Activated CD8-positive, alpha-beta memory T cell treated with anti-CD3 and anti-CD28 coated beads, Interleukin-2, amount 50 U/mL, for 24 hours (primary cell): ENCODE measurements at regions not wholly inside any gene's neighbourhood (a gene's known extent, or its start where the extent isn't known, plus 50 kb on each side); places are given as distances from the start of the nearest gene placed in this dataset.
"Not testable (repeated sequence)": the region's sequence is repeated elsewhere in the genome, so short reads cannot be mapped to it uniquely, and the experiment has no call there.

Experiments
- DNase-seq: peaks from one replicate; pipeline ENCODE4 v3.0.0-alpha.2; 2020; ENCODE audit errors: extremely low read depth

DNA sequence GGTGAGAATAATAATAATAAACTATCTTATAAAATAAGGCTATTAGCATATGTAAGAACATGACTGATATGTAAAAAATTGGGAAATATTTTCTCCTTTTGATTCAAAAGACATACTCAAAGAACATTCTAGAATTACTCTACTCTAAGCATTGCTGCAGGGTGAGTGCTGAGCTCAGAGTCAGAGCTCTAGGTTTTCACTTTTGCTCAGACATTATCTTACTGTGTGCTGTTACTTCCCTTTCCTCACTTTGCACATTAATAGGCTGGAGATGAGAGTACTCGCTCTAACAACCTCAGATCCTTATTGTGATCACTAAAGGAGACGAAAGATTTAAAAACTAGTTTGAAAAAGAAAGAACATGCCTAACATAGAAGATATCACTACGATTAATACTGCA, 99.4 kb upstream of the C9orf72 start:
- DNase-seq: no peak

DNA sequence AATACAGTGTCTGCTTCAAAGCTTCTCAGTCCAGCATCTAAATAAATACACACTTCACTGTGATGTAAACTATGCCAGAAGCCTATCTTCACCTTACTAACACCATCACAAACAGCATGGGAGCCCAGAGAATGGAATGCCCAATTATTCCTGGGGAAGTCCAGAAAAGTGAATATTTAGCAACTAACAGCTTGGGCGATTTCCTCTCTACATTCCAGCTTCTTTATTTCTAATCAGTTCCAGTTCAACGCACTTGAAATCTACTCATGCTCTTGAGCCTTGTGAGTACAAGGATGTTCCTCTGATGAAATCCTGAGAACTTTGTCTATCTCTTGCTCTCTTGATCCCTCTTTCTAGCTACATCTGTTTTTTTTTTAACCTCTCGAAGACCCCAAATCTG, 100.4 kb upstream of the C9orf72 start:
- no peak for DNase-seq

DNA sequence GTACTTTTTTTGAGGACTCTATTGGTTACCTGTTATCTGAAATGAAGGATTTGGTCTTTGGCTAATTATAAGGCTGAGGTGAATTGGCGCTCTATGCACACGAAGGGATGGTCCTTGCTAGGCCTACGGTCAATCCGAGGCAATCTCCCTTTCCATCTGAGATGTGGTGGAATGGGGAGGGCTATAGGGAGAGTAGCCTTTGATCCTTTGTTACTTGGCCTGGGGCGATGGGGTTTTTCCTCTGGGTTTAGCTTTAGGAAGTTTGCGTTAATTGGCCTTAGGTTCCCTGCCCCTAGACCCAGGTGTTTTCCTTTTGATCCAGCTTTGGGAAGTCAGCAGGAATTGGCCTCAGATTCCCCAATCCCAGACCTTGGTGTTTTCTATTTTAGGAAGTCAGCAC, 102.1 kb upstream of the C9orf72 start:
- DNase-seq: no peak

DNA sequence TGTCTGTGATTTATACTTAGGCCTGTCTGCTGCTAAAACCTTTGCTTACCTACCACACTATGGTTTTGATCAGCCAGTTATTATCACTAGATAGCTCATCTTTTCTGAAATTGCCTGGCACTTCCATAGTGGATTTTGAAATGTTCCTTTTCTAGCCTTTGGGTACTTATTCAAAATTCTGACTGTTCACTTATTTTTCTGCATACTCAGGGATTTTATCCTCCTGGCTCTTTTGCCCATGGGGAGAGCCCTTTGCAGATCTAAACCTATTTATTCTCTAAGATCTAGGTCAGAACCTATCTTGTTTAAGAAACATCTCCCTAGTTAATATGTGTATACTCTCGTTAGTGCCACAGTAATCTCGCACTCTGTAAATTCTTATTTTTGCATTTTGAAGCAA, 103.5 kb upstream of the C9orf72 start:
- no peak for DNase-seq

DNA sequence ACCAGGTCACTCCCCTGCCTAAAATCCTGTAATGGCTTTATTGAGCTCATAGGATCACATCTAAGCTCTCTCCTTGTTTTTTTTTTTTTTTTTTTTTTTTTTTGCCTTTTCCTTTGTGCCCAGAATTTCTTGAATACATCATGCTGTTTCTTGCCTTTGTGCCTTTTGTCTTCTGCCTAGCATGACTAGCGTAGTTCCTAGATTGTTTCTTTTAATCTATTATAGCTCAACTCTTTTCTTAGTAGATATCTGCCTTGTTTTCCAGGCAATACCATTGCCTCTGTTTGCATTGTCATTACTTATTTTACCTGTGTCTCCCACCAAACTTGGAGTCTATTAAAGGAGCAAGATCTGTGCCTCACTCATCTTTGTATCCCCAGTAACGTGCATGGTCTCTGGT, 106.1 kb upstream of the C9orf72 start:
- no peak for DNase-seq

DNA sequence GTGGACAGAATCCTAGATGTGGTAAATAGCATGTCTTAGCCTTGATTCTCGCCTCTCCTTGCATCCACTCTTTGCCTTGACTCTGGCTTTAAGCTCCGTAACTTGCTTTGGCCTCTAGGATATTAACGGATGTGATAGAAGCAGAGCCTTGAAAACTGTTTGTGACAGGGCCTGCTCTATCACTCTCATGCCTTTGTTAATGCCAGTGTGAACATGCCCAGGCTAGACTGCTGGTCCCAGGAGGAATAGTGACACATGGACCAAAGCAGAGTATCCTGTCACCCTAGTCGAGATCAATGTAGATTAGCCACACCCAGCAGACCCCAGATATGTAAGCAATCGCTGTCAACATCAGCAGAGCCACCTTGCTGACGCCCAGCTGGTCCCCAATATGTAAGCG, 109.9 kb upstream of the C9orf72 start:
- DNase-seq: no peak

DNA sequence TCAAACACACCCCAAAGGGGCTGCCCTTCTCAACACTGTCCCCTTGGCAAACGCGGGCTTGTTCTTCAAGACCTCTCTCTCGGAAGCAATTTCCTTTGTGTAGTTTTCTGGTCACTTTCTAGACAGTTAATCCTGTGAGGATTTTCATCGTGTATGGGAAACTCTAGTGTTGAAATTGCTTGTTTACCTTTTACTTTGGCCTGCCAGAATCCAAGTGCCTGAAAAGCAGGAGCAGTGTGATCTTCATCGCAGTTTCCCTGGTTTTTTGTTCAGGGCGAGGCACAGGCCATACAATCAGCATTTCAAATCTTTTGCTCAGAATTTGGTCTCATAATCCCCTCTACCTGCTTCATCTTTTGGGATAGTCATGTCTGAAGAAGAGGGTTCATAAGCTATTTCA, 115.7 kb upstream of the C9orf72 start:
- DNase-seq: no peak

DNA sequence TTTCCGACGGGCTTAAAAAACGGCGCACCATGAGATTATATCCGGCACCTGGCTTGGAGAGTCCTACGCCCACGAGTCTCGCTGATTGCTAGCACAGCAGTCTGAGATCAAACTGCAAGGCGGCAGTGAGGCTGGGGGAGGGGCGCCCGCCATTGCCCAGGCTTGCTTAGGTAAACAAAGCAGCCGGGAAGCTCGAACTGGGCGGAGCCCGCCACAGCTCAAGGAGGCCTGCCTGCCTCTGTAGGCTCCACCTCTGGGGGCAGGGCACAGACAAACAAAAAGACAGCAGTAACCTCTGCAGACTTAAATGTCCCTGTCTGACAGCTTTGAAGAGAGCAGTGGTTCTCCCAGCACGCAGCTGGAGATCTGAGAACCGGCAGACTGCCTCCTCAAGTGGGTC, 117.5 kb upstream of the C9orf72 start:
- not testable (repeated sequence) for DNase-seq

DNA sequence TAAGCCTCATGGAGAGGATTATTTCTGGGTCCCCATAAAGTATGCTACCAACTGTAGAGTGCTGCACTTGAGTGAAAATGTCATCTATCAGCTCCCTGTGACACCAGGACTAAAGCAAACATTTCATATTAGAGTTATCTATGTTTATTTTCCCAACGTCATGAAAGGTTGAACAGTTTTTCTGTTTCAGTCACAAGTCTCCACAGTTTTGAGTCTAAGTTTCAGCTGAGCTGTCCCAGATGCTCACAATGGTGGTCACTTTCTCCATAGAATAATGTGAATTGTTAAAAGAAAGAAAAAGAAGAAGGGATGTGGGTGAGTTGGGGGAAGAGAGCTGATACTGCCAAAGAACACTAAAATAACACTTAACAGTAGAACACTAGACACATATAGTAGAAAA, 126.3 kb upstream of the C9orf72 start:
- no peak for DNase-seq

DNA sequence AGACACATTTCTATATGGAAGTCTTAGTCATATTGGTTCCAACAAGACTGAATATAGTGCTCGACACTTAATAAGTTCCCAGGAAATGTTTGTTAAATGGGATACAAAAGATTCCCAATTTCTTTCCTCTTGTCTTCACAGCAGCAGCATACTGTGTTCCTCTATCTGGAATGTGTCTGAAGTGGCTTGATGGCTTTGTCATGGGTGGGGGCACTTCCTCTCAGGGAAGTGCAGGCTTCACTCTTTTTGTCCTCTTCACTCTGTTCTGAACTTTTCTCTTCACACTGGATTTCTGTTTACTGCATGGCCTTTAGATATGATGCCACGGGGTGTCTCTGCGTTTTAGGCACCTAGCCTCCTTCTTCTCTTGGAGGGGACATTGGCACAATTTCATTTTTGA, 127.7 kb upstream of the C9orf72 start:
- DNase-seq: no peak

DNA sequence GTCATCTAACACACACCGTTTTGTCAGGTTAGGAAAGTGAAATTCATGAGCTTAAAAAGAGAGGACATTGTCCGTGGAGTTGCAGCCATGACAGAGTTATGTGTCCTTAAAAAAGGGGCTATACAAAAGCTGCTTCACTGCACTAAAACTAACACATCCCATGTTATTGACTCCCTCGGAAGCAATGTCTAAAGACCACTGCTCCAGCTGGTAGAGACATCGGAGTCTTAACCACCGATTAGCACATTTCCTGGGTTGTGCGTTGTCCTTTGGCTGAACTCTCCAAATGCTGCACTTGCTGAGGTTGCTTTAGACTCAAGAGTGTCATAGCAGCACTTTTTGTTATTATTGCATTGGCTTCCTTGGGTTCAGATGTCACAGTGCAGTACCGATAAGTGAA, 128.3 kb upstream of the C9orf72 start:
- no peak for DNase-seq

DNA sequence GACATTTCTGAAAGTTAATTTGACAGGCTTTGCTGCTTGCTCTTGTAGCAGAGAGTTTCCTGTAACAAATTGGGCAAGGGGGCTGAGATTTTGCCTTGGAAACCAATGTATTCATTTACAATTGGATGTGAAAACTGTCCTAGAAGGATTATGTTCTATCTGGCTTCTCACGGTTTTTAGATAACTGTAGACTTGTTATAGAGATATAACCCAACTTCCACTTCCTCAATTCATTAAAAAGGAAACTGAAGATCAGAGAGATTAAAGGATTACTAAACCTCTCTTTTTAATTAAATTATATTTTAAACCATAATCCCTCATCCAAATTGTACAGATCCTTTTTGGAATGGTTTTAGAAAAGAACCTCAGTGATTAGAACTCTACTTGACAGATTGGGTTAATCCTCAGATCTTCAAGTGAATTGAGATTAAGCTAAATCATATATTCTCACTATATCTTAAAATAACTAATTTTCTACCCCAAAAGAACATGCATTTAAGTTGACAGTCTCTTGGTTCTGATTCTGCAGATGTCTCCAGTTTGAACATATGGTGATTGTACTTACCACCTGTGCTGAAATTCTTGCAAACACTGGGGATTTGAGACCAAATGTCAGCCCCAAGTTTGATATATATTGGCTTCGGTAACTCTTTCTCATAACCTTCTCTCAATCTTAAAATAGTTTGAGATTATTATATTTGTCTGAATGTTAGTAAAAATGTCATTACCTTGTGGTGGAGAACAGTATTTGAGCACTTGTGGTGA, 130.1 kb upstream of the C9orf72 start:
- no peak for DNase-seq

DNA sequence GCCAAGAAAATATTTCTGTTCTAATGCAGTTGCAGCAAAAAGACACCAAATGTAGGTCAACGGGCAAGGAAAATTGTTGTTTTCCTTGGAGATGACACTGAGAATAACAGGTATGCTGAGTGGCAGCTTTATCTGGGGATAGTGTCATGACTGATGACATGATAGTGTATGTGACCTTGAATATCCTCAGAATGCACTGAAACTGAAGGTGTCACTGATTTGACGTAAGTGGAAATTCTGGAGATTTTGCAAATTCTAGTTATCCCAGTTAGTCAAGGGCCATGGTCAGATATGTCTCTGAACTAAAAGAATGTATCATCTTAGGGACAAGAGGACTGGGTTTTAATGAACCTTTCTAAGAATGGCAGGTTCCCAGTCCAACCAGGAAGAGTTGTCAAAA, 138.0 kb upstream of the C9orf72 start:
- DNase-seq: no peak

DNA sequence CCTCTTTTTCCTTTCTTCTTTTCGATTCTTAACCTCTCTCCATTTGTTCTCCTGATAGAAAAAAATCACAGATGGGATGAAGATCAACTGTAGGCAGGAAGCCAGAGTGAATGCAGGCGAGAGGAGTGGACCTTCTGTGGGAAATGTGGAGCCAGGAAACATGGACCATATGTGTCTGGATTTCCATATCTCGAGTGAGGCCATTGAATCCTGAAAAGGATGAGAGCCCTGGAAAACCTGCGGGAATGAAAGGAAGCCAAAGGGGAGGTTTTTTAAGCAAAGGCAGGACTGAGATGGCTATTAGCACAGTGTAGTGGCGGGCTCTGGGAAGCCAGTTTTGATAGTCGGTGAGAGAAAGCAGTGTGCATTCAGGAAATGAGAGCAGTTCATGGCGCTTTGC, 139.5 kb upstream of the C9orf72 start:
- no peak for DNase-seq

DNA sequence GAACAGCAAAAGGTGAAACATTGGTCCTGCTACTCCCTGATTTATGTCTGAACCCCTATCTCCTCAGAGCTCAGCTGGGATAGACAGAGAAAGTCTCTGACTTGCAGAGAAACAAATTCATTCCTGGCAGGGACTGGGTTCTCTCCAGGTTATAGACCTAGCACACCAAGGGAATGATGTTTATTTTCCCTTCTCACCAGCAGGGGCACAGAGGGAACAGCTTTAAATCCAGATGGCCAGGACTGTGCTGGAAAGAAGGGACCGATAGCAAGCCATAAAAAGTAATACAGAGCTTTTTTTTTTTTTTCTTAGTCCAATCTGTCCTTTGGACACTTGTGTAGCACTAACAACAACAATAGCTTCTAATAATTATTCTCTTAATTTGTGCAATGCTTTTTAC, 141.1 kb upstream of the C9orf72 start:
- DNase-seq: no peak

DNA sequence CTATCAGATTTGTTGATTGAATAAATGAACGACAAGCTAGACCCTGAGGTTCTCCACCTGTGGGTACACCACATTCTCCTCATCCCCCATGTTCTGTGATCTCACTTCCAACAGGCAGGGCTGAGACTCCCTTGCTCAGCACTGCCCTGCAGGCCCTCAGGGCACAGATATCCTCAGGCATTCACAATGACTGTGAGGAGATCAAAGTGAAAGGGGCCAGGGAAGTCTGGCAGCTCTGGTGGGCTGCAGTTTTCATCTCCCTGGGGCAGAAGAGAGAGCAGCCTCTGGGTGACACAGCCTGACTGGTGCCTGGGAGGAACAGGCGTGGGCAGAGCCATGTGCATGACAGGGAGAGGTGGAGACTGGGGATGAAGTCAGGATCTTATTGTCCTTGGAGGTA, 142.4 kb upstream of the C9orf72 start:
- no peak for DNase-seq

DNA sequence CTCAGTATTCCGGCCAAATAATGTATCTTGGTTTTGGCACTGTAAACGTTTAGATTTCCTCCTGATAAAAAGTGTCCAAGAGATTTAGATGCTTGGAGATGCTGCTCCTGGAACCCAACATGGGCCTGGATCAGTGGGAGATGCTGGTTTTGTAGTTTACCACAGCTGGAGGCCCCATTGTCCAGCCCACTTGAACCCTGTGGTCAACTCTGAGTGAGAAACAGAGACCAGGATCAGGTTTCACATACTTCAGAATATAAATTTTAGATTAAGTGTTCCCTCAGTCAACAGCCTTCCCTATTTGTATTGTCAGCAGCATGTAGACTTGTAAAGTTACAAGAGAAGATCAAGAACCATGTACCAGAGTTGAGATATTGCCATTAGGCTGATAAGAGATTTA, 144.7 kb upstream of the C9orf72 start:
- no peak for DNase-seq

DNA sequence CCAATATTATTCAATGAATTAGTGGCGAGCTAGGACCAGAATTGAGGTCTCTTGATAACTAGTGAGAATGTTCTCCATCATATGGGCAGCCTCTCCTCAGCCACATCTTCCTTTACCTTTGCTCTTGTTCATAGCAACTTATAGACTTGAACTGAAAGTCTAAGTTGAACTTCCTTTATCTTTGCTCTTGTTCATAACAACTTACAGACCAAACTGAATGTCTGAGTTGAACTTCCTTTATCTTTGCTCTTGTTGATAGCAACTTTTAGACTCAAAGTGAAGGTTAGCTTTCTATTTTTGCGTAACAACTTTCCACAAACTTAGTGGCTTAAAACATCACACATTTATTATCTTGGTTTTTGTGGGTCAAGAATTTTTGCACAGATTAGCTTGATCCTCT, 146.4 kb upstream of the C9orf72 start:
- DNase-seq: no peak

DNA sequence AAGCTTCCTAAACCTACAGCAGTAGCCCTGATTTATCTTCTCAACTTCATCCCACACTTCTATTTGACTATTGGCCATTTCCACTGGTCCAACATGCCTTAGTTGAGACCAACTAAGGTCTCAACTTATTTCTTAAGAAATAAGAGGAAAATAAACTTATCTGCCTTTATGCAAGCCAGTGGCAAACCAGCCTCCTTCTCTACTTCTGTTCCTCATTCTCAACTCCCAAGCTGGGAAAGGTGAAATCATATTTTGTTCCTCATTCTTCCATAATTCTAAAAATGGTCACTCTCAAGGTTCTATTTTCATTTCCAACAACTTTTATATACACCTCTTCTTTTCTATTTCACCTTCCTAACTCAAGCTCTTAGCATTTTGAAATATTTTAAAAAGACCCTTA, 149.6 kb upstream of the C9orf72 start:
- no peak for DNase-seq

DNA sequence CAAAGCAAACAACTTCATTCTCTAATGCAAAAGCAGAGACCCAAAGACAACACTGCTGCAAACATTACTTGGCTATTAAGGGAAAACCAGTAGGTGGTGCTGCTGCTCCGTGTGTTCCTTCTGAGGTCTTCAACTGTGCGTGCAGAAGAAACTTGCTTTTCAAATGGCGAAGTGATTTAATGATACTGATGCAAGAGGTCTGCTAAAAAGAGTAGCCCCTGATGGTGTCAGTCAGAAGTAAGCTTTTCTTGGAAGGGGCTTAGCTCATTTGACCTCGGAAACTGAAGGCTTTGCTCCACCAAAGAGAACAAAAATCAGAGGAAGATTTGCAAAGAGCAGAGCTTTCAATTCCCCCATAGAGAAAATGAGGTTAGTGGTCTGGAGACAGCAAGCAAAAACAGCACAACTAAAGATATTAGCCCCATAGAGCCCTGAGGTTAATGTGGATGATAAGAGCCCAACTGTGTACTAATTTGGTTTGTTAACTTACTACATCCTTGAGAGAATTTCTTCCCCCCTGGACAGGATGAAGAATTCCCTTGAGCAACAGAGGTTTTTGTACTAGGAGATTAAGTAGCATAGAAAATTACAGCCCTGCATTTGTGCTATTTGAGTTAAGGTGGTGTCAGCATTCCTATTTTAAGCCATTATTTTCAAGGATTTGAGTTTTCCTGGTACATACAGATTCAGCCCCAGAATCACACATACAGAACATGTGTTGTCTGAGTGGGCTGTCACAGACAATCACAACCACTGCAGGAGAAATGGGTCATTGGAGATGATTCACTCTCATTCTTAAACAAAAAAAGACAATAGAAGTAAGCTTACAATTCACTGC, 153.2 kb upstream of the C9orf72 start:
- DNase-seq: peak; percentile 5

DNA sequence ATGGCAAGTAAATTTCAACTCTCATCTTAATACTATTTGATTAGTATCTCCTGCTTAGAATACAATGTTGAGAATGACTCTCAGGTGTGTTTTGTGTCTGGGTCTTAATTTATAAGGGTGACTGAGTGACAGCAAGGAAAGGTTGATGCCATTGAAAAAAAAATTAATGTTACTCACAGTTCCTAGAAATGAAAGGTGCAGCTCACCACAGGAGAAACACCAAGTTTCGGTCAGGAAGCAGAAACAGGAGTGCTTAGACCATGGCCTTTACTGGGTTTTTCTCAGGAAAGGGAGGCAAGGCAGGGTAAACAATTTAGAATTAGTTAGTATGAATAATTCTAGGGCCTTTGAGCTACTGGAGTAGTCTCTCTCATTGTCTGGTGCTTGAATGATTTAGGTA, 159.2 kb upstream of the C9orf72 start:
- no peak for DNase-seq

DNA sequence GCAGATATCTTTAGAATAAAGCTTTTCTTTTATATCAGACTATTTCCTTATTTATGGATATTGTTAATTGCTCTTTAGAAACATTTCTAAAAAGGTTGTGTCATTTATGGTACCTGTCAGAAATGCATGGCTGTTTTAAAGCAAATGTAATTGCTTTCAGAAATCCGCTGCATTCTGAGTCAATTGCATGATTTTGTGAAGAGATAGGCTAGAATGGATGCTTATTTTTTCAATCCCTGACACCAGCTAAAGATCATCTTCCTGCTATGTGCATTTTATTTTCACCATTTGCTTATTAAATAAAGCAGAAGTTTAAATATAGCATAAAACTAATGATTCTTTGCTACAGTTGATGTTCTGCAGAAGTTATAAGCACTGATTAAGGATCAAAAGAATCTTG, 170.2 kb upstream of the C9orf72 start:
- DNase-seq: no peak

DNA sequence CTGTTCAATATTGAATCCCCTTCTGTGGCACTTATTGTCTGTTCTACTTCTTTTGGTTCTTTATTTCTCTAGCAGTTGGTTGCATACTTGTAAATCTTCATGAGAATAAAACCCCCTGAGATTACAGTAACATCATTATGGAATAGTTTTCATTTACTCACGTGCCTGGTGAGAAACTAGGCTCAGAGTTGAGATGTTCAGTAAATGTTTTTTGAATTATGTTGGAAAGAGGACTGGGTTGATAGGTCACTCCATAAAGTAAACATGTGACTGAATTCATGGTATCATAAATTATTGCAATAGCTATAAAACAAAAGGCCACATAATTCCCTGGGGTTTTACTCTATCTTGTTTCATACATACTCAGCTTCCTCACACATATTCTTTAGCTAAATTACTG, 174.2 kb upstream of the C9orf72 start:
- no peak for DNase-seq

DNA sequence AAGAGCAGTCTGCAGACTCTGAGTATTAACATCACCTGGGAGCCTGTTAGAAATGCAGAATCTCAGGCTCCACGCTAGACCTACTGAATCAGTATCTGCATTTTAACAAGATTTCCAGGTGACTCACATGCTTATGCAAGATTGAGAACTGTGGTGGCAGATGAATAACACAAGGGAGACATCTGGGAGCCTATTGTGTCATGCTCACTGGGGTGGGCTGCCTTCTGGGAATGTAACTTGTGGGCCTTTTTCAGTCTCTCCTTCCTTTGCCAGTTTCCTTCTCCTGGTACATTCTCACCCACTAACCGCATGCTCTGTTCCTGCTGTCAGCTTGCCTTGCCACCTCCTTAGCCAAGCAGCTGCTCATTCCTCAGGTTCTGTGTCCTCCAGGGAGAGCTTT, 176.6 kb upstream of the C9orf72 start:
- DNase-seq: no peak
